H1 (cell line): ENCODE measurements at regions not wholly inside any gene's neighbourhood (a gene's known extent, or its start where the extent isn't known, plus 50 kb on each side); places are given as distances from the start of the nearest gene placed in this dataset.

Source experiments
- CTCF ChIA-PET: fragments of 300-600 bp; sonication (Branson Sonifier 250); formaldehyde crosslinking; loops from one replicate; lab custom pipeline; 2021; ENCODE audit not compliant: partially characterized antibody; lab: Charles Lee
- POLR2A ChIA-PET: fragments of 300-600 bp; sonication (Branson Sonifier 250); formaldehyde crosslinking; loops from one replicate; lab custom pipeline; 2021; ENCODE audit warnings: inconsistent platforms; ENCODE audit not compliant: partially characterized antibody; lab: Charles Lee
- DNase-seq, 2 experiments: peaks; one replicate each; pipeline versions ENCODE4 v3.0.0 to v3.0.0-alpha.2; 2010 to 2022; ENCODE audit warnings: low spot score in 2 of 2, low read depth in 1 of 2, mixed read lengths in 1 of 2
- FAIRE-seq: peaks from 2 replicates; lab custom pipeline; 2011; peaks lifted over from hg19 to GRCh38; lab: Jason Lieb, UNC
- H2AFZ ChIP-seq: 2 replicates; pipeline ENCODE4 v1.8.1; 2012; ENCODE audit warnings: low read length, inconsistent platforms
- H2AK5ac ChIP-seq: 2 replicates; pipeline ENCODE4 v1.6.1; 2013; ENCODE audit warnings: low read depth, low read length
- H2BK120ac ChIP-seq: replicated peaks from 2 replicates; pipeline ENCODE3; 2013; ENCODE audit warnings: low read depth, low read length, inconsistent platforms
- H2BK12ac ChIP-seq: 2 replicates; pipeline ENCODE4 v1.6.1; 2013; ENCODE audit warnings: low read depth, low read length
- H2BK15ac ChIP-seq: 2 replicates; pipeline ENCODE4 v1.6.1; 2013; ENCODE audit warnings: low read length
- H2BK20ac ChIP-seq: 2 replicates; pipeline ENCODE4 v1.6.1; 2013; ENCODE audit warnings: low read length
- H2BK5ac ChIP-seq: 2 replicates; pipeline ENCODE4 v1.6.1; 2013; ENCODE audit warnings: low read depth, low read length
- H3K14ac ChIP-seq: 2 replicates; pipeline ENCODE4 v1.6.1; 2013; ENCODE audit warnings: inconsistent platforms; ENCODE audit not compliant: insufficient read length
- H3K18ac ChIP-seq: 2 replicates; pipeline ENCODE4 v1.6.1; 2013; ENCODE audit warnings: low read length; ENCODE audit errors: extremely low read depth
- H3K23ac ChIP-seq: 2 replicates; pipeline ENCODE4 v1.6.1; 2013; ENCODE audit warnings: inconsistent platforms; ENCODE audit not compliant: insufficient read length
- H3K23me2 ChIP-seq: 2 replicates; pipeline ENCODE4 v1.6.1; 2013; ENCODE audit warnings: low read depth, low read length
- H3K27ac ChIP-seq: 2 replicates; pipeline ENCODE4 v1.6.1; 2011; ENCODE audit warnings: low read depth, low read length, inconsistent platforms
- H3K27me3 ChIP-seq, 4 experiments: replicated peaks in 1 of 4; 1 replicate in 1 of 4; 2 replicates in 3 of 4; pipeline versions ENCODE4 v1.6.1 to v1.8.1; 2011 to 2013; ENCODE audit warnings: low read length in 3 of 4, mild to moderate bottlenecking in 3 of 4, inconsistent platforms in 2 of 4, mixed read lengths in 2 of 4, moderate library complexity in 1 of 4; ENCODE audit not compliant: control insufficient read depth in 3 of 4, insufficient read depth in 3 of 4; ENCODE audit errors: extremely low read depth in 1 of 4
- H3K36me3 ChIP-seq, 4 experiments: 2 replicates each; pipeline versions ENCODE4 v1.6.1 to v1.8.1; 2011 to 2013; ENCODE audit warnings: mild to moderate bottlenecking in 4 of 4, low read length in 3 of 4, moderate library complexity in 2 of 4, control low read depth in 1 of 4, inconsistent platforms in 1 of 4; ENCODE audit not compliant: insufficient read depth in 4 of 4, control insufficient read depth in 2 of 4
- H3K4ac ChIP-seq: replicated peaks from 2 replicates; pipeline ENCODE3; 2013; ENCODE audit warnings: low read length, low read depth, mixed read lengths, inconsistent platforms; ENCODE audit not compliant: insufficient read length
- H3K4me1 ChIP-seq, 4 experiments: replicated peaks in 1 of 4; 1 replicate in 1 of 4; 2 replicates in 3 of 4; pipeline versions ENCODE4 v1.6.1 to v1.8.1; 2011 to 2013; ENCODE audit warnings: low read length in 3 of 4, inconsistent platforms in 2 of 4, mixed read lengths in 1 of 4; ENCODE audit not compliant: insufficient read depth in 4 of 4, control insufficient read depth in 3 of 4
- H3K4me2 ChIP-seq, 2 experiments: 2 replicates each; pipeline versions ENCODE4 v1.6.1 to v1.8.1; 2011 to 2013; ENCODE audit warnings: low read depth in 2 of 2, low read length in 2 of 2, control low read depth in 1 of 2, inconsistent platforms in 1 of 2, mild to moderate bottlenecking in 1 of 2; ENCODE audit not compliant: insufficient read depth in 1 of 2
- H3K4me3 ChIP-seq, 4 experiments: fragments of 200-600, 300-600 bp in 1 of 4; sonication (generic), shearing (Covaris generic), sonication (Bioruptor Twin) in 1 of 4; 2 replicates each; pipeline versions ENCODE4 v1.5.1 to v1.8.1; 2011 to 2016; ENCODE audit warnings: low read length in 4 of 4, low read depth in 3 of 4, control low read depth in 2 of 4, inconsistent platforms in 2 of 4, mild to moderate bottlenecking in 2 of 4, mixed read lengths in 1 of 4, moderate library complexity in 1 of 4; ENCODE audit not compliant: insufficient read depth in 2 of 4; ENCODE audit errors: extremely low read depth in 1 of 4
- H3K56ac ChIP-seq: replicated peaks from 2 replicates; pipeline ENCODE3; 2013; ENCODE audit warnings: low read depth, mild to moderate bottlenecking, mixed read lengths, low read length, inconsistent platforms; ENCODE audit not compliant: insufficient read length
- H3K79me1 ChIP-seq: 2 replicates; pipeline ENCODE4 v1.6.1; 2013; ENCODE audit warnings: low read depth, low read length, control low read depth
- H3K79me2 ChIP-seq, 2 experiments: 2 replicates each; pipeline versions ENCODE4 v1.6.1 to v1.8.1; 2012 to 2013; ENCODE audit warnings: low read length in 2 of 2, mild to moderate bottlenecking in 2 of 2, inconsistent platforms in 1 of 2; ENCODE audit not compliant: insufficient read depth in 2 of 2, control insufficient read depth in 1 of 2
- H3K9ac ChIP-seq, 4 experiments: replicated peaks in 1 of 4; 1 replicate in 1 of 4; 2 replicates in 3 of 4; pipeline versions ENCODE4 v1.6.1 to v1.8.1; 2011 to 2013; ENCODE audit warnings: low read depth in 3 of 4, low read length in 3 of 4, control low read depth in 2 of 4, mild to moderate bottlenecking in 2 of 4, moderate library complexity in 2 of 4, inconsistent platforms in 1 of 4; ENCODE audit errors: extremely low read depth in 1 of 4
- H3K9me3 ChIP-seq, 2 experiments: 2 replicates each; pipeline versions ENCODE4 v1.6.1 to v1.8.1; 2012 to 2013; ENCODE audit warnings: mild to moderate bottlenecking in 2 of 2, moderate library complexity in 2 of 2, control low read depth in 1 of 2, inconsistent platforms in 1 of 2, low read depth in 1 of 2, low read length in 1 of 2, mixed read lengths in 1 of 2; ENCODE audit not compliant: insufficient read depth in 2 of 2
- H4K20me1 ChIP-seq, 2 experiments: replicated peaks in 1 of 2; 2 replicates each; pipeline versions ENCODE3 to v1.8.1; 2011 to 2013; ENCODE audit warnings: inconsistent platforms in 2 of 2, low read length in 2 of 2, mild to moderate bottlenecking in 1 of 2; ENCODE audit not compliant: insufficient read depth in 2 of 2, control insufficient read depth in 1 of 2
- H4K5ac ChIP-seq: 2 replicates; pipeline ENCODE4 v1.6.1; 2013; ENCODE audit warnings: low read length, low read depth, mixed read lengths, inconsistent platforms; ENCODE audit not compliant: insufficient read length
- H4K8ac ChIP-seq: 2 replicates; pipeline ENCODE4 v1.8.0; 2013; ENCODE audit warnings: mild to moderate bottlenecking, moderate library complexity, low read length, inconsistent platforms; ENCODE audit not compliant: insufficient read depth; ENCODE audit errors: extremely low read depth
- H4K91ac ChIP-seq: replicated peaks from 2 replicates; pipeline ENCODE3; 2013; ENCODE audit warnings: low read length, mixed read lengths, inconsistent platforms; ENCODE audit not compliant: insufficient read length
- GABPA ChIP-seq: IDR thresholded peaks from 2 replicates; pipeline ENCODE4 v1.6.1; 2011; ENCODE audit warnings: mild to moderate bottlenecking, low read length, moderate library complexity, borderline replicate concordance; ENCODE audit not compliant: insufficient read depth
- RBBP5 ChIP-seq: IDR thresholded peaks from 2 replicates; pipeline ENCODE4 v1.7.1; 2012; ENCODE audit warnings: low read depth, mild to moderate bottlenecking, inconsistent platforms, low read length, moderate library complexity, borderline replicate concordance
- RXRA ChIP-seq: IDR thresholded peaks from 2 replicates; pipeline ENCODE4 v1.6.1; 2011; ENCODE audit warnings: low read depth, mild to moderate bottlenecking, low read length, moderate library complexity; ENCODE audit not compliant: insufficient read depth
- WGBS, 2 experiments: shearing (Covaris generic) in 1 of 2; methylation state at CpG; one replicate each; pipeline versions ENCODE4 v1.1.6 to v1.1.7; 2013 to 2015; ENCODE audit warnings: low lambda C conversion rate in 2 of 2, mixed read lengths in 2 of 2, inconsistent platforms in 1 of 2, low coverage in 1 of 2, missing lambda C conversion rate in 1 of 2; ENCODE audit not compliant: insufficient replicate concordance in 2 of 2, insufficient coverage in 1 of 2, insufficient read length in 1 of 2; ENCODE audit errors: extremely low coverage in 1 of 2, missing lambda C conversion rate in 1 of 2; 5-methylcytosine and 5-hydroxymethylcytosine counted together

GRCh38 chr15:29183071-29183831 lies 86.4 kb downstream of the NSMCE3 start:
- no peak overlapping the region for H3K9ac ChIP-seq
- H4K20me1 ChIP-seq = no peaks in the 10 kb centered on the region
- no peak overlapping the region for H3K4me2 ChIP-seq
- FAIRE-seq = no peak
- H3K23ac ChIP-seq = no peak overlapping the region
- H3K56ac ChIP-seq = no peak overlapping the region
- H2BK12ac ChIP-seq = no peak overlapping the region
- no peak overlapping the region for H2BK120ac ChIP-seq
- 89% methylated on average over 14 of the region's 14 CpGs; no CpG with 5 or more reads in 1 of the 2 experiments for WGBS, 2 experiments
- no peak overlapping the region for H2AFZ ChIP-seq
- no peak overlapping the region for H2BK15ac ChIP-seq
- H3K79me2 ChIP-seq = no peaks in the 10 kb centered on the region
- no peaks in the 10 kb centered on the region for H3K4me1 ChIP-seq
- no peak overlapping the region for H3K4me3 ChIP-seq
- no peak overlapping the region for H3K14ac ChIP-seq
- no peak overlapping the region for H3K18ac ChIP-seq
- H4K91ac ChIP-seq = no peak overlapping the region
- H3K4ac ChIP-seq = no peak overlapping the region
- no peaks in the 10 kb centered on the region for H3K79me1 ChIP-seq
- ChIA-PET POLR2A (no interaction called here), CTCF (interaction anchor here (0.9 kb wide), 1 partner anchor 453 kb away, joined by 3 read pairs; no protein-coding TSS in a partner anchor)
- DNase-seq = no peak
- H2BK5ac ChIP-seq = no peak overlapping the region
- H3K36me3 ChIP-seq = no peaks in the 10 kb centered on the region
- no peak for TF ChIP-seq GABPA
- TF ChIP-seq RXRA = no peak
- no peak for TF ChIP-seq RBBP5
- H3K27ac ChIP-seq = no peak overlapping the region
- no peak overlapping the region for H4K5ac ChIP-seq
- H3K9me3 ChIP-seq = no peaks in the 10 kb centered on the region
- H3K23me2 ChIP-seq = no peaks in the 10 kb centered on the region
- no peaks in the 10 kb centered on the region for H3K27me3 ChIP-seq
- H2AK5ac ChIP-seq = no peak overlapping the region
- no peak overlapping the region for H2BK20ac ChIP-seq
- no peak overlapping the region; the same call in 1 of the 2 replicates for H4K8ac ChIP-seq
